OCI-LY3 (cell line): ENCODE measurements at regions not wholly inside any gene's neighbourhood (a gene's known extent, or its start where the extent isn't known, plus 50 kb on each side); places are given as distances from the start of the nearest gene placed in this dataset.
A peak's percentile ranks its signal among the peaks of the same experiment; 100 is the strongest.

Source experiments
- H2AFZ ChIP-seq: fragments of 200-600, 300-600 bp; shearing (Covaris generic); 2 replicates; pipeline ENCODE4 v1.6.0; 2014; ENCODE audit warnings: antibody characterized with exemption, low read depth, low read length
- H3K27ac ChIP-seq: fragments of 200-600, 300-600 bp; sonication (generic); 2 replicates; pipeline ENCODE4 v1.5.1; 2014; ENCODE audit warnings: mild to moderate bottlenecking, low read length, moderate library complexity, mixed read lengths
- H3K27me3 ChIP-seq: fragments of 200-600, 300-600 bp; sonication (generic); 2 replicates; pipeline ENCODE4 v1.6.1; 2014; ENCODE audit warnings: low read depth, low read length, mixed read lengths
- H3K36me3 ChIP-seq: fragments of 200-600, 300-600 bp; sonication (generic); replicated peaks from 2 replicates; pipeline ENCODE3; 2014; ENCODE audit warnings: low read depth, low read length, mixed read lengths
- H3K4me1 ChIP-seq: fragments of 300-600, 200-600 bp; sonication (generic); 2 replicates; pipeline ENCODE4 v1.6.1; 2014; ENCODE audit warnings: low read length, mixed read lengths
- H3K4me2 ChIP-seq: fragments of 200-600, 300-600 bp; sonication (generic); 2 replicates; pipeline ENCODE4 v1.6.1; 2014; ENCODE audit warnings: low read length, mixed read lengths
- H3K4me3 ChIP-seq: fragments of 300-600, 200-600 bp; sonication (generic); 2 replicates; pipeline ENCODE4 v1.5.1; 2014; ENCODE audit warnings: antibody characterized with exemption, mild to moderate bottlenecking, low read length, moderate library complexity
- H3K79me2 ChIP-seq: fragments of 300-600, 200-600 bp; shearing (Covaris generic); 2 replicates; pipeline ENCODE4 v1.6.1; 2014; ENCODE audit warnings: mild to moderate bottlenecking, low read length, mixed read lengths
- H3K9ac ChIP-seq: fragments of 300-600, 200-600 bp; shearing (Covaris generic); 2 replicates; pipeline ENCODE4 v1.6.0; 2014; ENCODE audit warnings: mild to moderate bottlenecking, low read length, moderate library complexity
- H3K9me3 ChIP-seq: fragments of 200-600, 300-600 bp; shearing (Covaris generic); 2 replicates; pipeline ENCODE4 v1.6.1; 2014; ENCODE audit warnings: low read length, mixed read lengths; ENCODE audit not compliant: insufficient read depth
- H4K20me1 ChIP-seq: fragments of 200-600, 300-600 bp; sonication (generic); 2 replicates; pipeline ENCODE4 v1.6.1; 2016; ENCODE audit warnings: low read length, mixed read lengths; ENCODE audit not compliant: insufficient read depth
- CTCF ChIP-seq: fragments of 200-600, 300-600 bp; sonication (generic); IDR thresholded peaks from 2 replicates; pipeline ENCODE4 v1.5.1; 2014; ENCODE audit warnings: antibody characterized with exemption, low read length, low read depth
- EZH2phosphoT487 ChIP-seq: fragments of 200-600 bp; shearing (Covaris generic); IDR thresholded peaks from 2 replicates; pipeline ENCODE4 v1.6.1; 2018; ENCODE audit warnings: antibody characterized with exemption, mixed run types, low read depth

- no peak overlapping the region for H2AFZ ChIP-seq
- H3K27ac ChIP-seq: no peak overlapping the region
- no peak overlapping the region for H3K4me2 ChIP-seq
- no peaks in the 10 kb centered on the region for H4K20me1 ChIP-seq
- H3K27me3 ChIP-seq: no peaks in the 10 kb centered on the region
- H3K79me2 ChIP-seq: no peaks in the 10 kb centered on the region
- H3K9ac ChIP-seq: no peak overlapping the region
- TF ChIP-seq CTCF (no peak), EZH2phosphoT487 (no peak)
- H3K36me3 ChIP-seq: no peaks in the 10 kb centered on the region
- no peaks in the 10 kb centered on the region for H3K9me3 ChIP-seq
- H3K4me1 ChIP-seq: peaks cover 19% of the 10 kb centered on the region
- no peak overlapping the region for H3K4me3 ChIP-seq
Observed at GRCh38 chr12:58981961-58982360, 61.7 kb upstream of the LRIG3 start.

GRCh38 chr12:58980768-58981167 lies 60.5 kb upstream of the LRIG3 start:
- Histone ChIP-seq H3K9ac (0 out of 2 replicates have a peak overlapping the region, but pooled peaks have one; percentile 8), H3K4me2 (peak overlapping the region; percentile 36), H3K9me3 (no peaks in the 10 kb centered on the region), H3K4me1 (peaks cover 19% of the 10 kb centered on the region), H3K79me2 (no peaks in the 10 kb centered on the region), H3K4me3 (no peak overlapping the region), H3K27ac (peak overlapping the region; percentile 20; the same call in 1 of the 2 replicates), H3K27me3 (no peaks in the 10 kb centered on the region), H2AFZ (no peak overlapping the region), H3K36me3 (no peaks in the 10 kb centered on the region), H4K20me1 (no peaks in the 10 kb centered on the region)
- TF ChIP-seq EZH2phosphoT487 (no peak), CTCF (no peak)

GRCh38 chr12:58978717-58979116 lies 58.4 kb upstream of the LRIG3 start:
- no peak overlapping the region for H3K4me3 ChIP-seq
- H3K4me2 ChIP-seq: no peak overlapping the region
- H3K9ac ChIP-seq: no peak overlapping the region
- no peaks in the 10 kb centered on the region for H3K27me3 ChIP-seq
- no peaks in the 10 kb centered on the region for H3K36me3 ChIP-seq
- no peak for TF ChIP-seq EZH2phosphoT487
- no peak for TF ChIP-seq CTCF
- H3K27ac ChIP-seq: no peak overlapping the region
- peaks cover 12% of the 10 kb centered on the region for H3K4me1 ChIP-seq
- H2AFZ ChIP-seq: no peak overlapping the region
- H3K9me3 ChIP-seq: no peaks in the 10 kb centered on the region
- no peaks in the 10 kb centered on the region for H3K79me2 ChIP-seq
- no peaks in the 10 kb centered on the region for H4K20me1 ChIP-seq

GRCh38 chr12:58977476-58977875 lies 57.2 kb upstream of the LRIG3 start:
- no peaks in the 10 kb centered on the region for H3K9me3 ChIP-seq
- TF ChIP-seq EZH2phosphoT487 (no peak), CTCF (no peak)
- H3K4me1 ChIP-seq: peaks cover 12% of the 10 kb centered on the region
- no peaks in the 10 kb centered on the region for H3K36me3 ChIP-seq
- H4K20me1 ChIP-seq: no peaks in the 10 kb centered on the region
- no peaks in the 10 kb centered on the region for H3K27me3 ChIP-seq
- H3K4me2 ChIP-seq: no peak overlapping the region
- H3K9ac ChIP-seq: no peak overlapping the region
- no peak overlapping the region for H3K27ac ChIP-seq
- no peaks in the 10 kb centered on the region for H3K79me2 ChIP-seq
- no peak overlapping the region for H2AFZ ChIP-seq
- no peak overlapping the region for H3K4me3 ChIP-seq
